NCI-H345 treated with DMSO at 0.1 percent for 48 hours (cell line): ENCODE measurements at regions not wholly inside any gene's neighbourhood (a gene's known extent, or its start where the extent isn't known, plus 50 kb on each side); places are given as distances from the start of the nearest gene placed in this dataset.

Experiments used
- DNase-seq: peaks from one replicate; lab custom pipeline; 2025; ENCODE audit not compliant: unreplicated experiment; lab: John Stamatoyannopoulos, UW

- no peak for DNase-seq
Measured at GRCh38 chr4:89604951-89605350, 232.0 kb downstream of the SNCA start.

- DNase-seq: no peak
Measured at GRCh38 chr4:89599026-89599425, 237.9 kb downstream of the SNCA start.

- no peak for DNase-seq
Measured at GRCh38 chr4:89598602-89599001, 238.4 kb downstream of the SNCA start.

GRCh38 chr4:89595125-89595789, 241.7 kb downstream of the SNCA start:
- DNase-seq: no peak

DNA sequence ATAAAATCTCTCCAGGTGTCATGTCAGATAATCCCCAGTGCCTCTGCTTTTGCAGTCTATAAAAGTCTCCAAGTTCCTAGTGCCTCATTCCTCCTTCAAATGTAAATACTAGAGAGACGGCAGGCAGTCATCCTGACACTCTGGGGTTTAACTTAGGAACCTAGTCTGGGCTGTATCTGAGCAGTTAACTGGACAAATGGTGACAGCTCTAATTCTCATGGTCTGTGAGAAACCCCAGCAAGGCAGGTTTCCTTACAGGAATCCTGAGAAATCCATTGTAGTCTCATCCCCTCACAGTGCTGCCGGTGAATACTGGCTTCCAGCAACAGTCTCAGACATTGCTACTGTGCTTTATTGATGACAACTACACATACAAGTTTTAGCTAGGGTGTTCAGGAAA, 246.8 kb downstream of the SNCA start:
- DNase-seq: no peak

DNA sequence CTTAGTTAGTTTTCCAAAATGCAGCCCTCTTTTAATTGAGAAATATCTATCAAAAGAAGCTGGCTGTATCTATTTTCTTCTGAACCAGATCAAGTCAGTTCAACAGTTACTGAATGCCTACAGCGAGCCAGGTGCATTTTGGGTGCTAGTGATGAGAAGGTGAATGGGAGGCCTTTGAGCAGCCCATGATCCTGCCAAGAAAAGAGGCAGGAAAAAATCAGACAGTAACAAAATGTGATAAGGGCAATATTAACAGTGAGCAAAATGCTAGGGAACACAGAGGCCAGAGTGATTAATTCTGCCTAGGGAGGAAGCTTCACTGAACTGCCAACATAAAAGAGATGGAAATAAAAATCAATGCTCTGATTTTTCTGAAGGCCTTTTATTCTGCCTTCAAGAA, 248.5 kb downstream of the SNCA start:
- no peak for DNase-seq

- no peak for DNase-seq
Measured at GRCh38 chr4:89587364-89587763, 249.6 kb downstream of the SNCA start.

- DNase-seq: no peak
Measured at GRCh38 chr4:89586864-89587263, 250.1 kb downstream of the SNCA start.

- no peak for DNase-seq
Measured at GRCh38 chr4:89586318-89586717, 250.6 kb downstream of the SNCA start.

- DNase-seq: no peak
Measured at GRCh38 chr4:89582756-89583505, 254.0 kb downstream of the SNCA start.

GRCh38 chr4:89579771-89580170, 257.2 kb downstream of the SNCA start:
- no peak for DNase-seq

DNA sequence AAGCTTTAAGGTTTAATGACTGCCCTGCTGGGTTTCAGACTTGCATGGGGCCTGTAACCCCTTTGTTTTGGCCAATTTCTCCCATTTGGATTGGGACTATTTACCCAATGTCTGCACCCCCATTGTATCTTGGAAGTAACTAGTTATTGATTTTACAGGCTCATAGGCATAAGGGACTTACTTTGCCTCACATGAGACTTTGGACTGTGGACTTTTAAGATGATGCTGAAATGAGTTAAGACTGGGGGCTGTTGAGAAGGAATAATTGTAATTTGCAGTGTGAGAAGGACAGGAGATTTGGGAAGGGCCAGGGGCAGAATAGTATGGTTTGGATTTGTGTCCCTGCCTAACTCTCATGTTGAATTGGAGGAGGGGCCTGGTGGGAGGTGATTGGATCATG, 260.7 kb downstream of the SNCA start:
- DNase-seq: no peak

GRCh38 chr4:89575840-89576239, 261.1 kb downstream of the SNCA start:
- DNase-seq: no peak

- no peak for DNase-seq
Measured at GRCh38 chr4:89574176-89574575, 262.8 kb downstream of the SNCA start.

GRCh38 chr4:89573656-89574055, 263.3 kb downstream of the SNCA start:
- DNase-seq: no peak

DNA sequence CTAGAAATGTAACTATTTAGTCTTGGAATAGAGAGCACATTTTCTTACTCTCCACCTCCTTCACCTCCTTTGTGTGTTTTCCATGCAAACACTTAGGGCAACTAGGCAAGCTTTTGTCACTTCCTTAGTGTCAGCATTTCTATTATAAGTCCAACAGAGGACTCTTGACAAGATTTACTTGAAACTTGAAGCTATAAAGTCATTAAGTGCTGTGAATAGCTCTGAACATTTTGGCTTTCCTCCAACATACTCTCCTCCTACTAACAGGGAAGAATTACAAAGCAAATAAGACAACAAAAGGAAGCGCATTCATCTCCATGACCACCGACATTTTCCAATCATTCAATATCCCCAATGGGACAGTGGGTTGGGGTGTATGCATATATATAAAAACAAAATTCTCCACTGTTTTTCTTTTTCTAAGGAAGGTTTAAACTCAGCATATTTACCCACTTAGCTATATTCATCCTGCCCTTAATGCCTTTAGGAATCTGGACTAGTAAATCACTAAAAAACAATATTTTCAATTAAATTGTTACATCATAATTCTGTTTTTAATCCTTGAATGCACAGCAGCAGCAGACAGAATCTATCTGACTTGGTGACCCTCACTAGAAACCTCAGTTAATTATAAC, 264.6 kb downstream of the SNCA start:
- peak; percentile 87 for DNase-seq

DNA sequence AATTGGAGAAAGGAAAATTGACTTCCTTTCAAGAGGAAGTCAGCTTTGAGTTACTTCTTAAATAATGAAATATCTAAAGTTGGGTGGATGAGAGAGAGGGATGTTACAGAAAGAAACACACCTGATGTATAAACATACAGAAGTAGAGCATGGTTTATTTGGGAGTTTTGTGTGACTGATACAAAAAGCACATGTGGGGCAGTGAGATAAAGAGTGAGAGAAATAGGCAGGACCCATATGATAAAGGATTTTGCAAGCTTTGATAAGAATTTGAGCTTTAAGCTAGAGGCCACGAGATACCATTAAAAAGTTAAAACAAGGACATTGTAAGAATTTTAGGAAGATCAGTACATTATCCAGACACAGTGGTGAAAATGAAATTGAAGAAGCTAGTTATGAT, 263.3 kb upstream of the GPRIN3 start:
- DNase-seq: no peak

DNA sequence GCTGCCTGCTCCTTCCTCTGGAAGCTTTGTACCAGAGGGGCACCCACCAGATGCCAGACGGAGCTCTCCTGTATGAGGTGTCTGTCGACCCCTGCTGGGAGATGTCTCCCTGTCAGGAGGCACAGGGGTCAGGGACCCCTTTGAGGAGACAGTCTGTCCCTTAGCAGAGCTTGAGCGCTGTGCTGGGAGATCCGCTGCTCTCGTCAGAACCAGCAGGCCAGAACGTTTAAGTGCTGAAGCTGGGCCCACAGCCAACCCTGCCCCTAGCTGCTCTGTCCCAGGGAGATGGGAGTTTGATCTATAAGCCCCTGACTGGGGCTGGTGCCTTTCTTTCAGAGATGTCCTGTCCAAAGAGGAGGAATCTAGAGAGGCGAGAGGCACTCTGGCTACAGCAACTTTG, 260.3 kb upstream of the GPRIN3 start:
- DNase-seq: no peak

DNA sequence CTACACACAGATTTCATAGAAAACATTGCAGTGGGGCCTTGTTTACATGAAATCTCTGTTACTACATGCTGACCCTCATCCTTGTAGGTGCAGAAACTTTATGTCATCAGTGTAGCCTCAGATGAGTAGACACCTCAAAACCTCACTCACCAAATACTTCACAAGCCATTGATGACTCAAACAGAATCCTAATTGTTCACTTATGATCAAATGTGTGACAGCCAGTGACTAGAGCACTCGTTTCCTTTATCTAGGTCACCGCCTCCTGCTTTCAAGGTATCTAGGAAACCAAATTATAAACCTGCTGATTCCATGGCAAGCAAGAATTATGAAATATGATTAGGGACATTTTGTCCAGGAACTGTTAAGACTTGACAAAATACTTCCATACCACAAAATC, 255.8 kb upstream of the GPRIN3 start:
- no peak for DNase-seq

GRCh38 chr4:89562746-89563145, 255.1 kb upstream of the GPRIN3 start:
- DNase-seq: no peak

- no peak for DNase-seq
Measured at GRCh38 chr4:89561048-89561447, 253.4 kb upstream of the GPRIN3 start.

DNA sequence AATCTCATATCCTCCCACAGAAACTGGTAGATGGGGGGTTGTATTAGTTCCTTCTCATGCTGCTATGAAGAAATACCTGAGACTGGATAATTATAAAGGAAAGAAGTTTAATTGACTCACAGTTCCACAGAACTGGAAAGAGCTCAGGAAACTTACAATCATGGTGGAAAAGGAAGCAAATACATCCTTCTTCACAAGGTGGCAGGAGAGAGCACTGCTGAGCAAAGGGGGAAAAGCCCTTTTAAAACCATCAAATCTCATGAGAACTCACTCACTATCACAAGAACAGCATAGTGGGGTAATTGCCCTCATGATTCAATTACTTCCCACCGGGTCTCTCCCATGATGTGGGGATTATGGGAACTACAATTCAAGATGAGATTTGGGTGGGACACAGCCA, 250.5 kb upstream of the GPRIN3 start:
- DNase-seq: no peak
